ENCODE measurements at regions not wholly inside any gene's neighbourhood (a gene's known extent, or its start where the extent isn't known, plus 50 kb on each side); places are given as distances from the start of the nearest gene placed in this dataset.
A peak's percentile ranks its signal among the peaks of the same experiment; 100 is the strongest.

- DNase-seq (ENCODE audit: low read depth, low spot score): no peak
Observed at GRCh38 chr1:95427525-95427924, 193.5 kb downstream of the RWDD3 start.

GRCh38 chr1:95431235-95431634, 197.2 kb downstream of the RWDD3 start:
- no peak for DNase-seq (ENCODE audit: low read depth, low spot score)

- no peak for DNase-seq (ENCODE audit: low read depth, low spot score)
Observed at GRCh38 chr1:95435611-95436010, 201.6 kb downstream of the RWDD3 start.

GRCh38 chr1:95437011-95437410, 203.0 kb downstream of the RWDD3 start:
- DNase-seq (ENCODE audit: low read depth, low spot score): no peak

- no peak for DNase-seq (ENCODE audit: low read depth, low spot score)
Observed at GRCh38 chr1:95437781-95438180, 203.8 kb downstream of the RWDD3 start.

- no peak for DNase-seq (ENCODE audit: low read depth, low spot score)
Observed at GRCh38 chr1:95438218-95438948, 204.4 kb downstream of the RWDD3 start.

- DNase-seq (ENCODE audit: low read depth, low spot score): no peak
Observed at GRCh38 chr1:95440511-95440910, 206.5 kb downstream of the RWDD3 start.

- no peak for DNase-seq (ENCODE audit: low read depth, low spot score)
Observed at GRCh38 chr1:95449516-95449915, 215.5 kb downstream of the RWDD3 start.

- peak; percentile 15 for DNase-seq (ENCODE audit: low read depth, low spot score)
Observed at GRCh38 chr1:95451054-95451453, 217.0 kb downstream of the RWDD3 start.

- DNase-seq (ENCODE audit: low read depth, low spot score): no peak
Observed at GRCh38 chr1:95451904-95452303, 217.9 kb downstream of the RWDD3 start.

- no peak for DNase-seq (ENCODE audit: low read depth, low spot score)
Observed at GRCh38 chr1:95453053-95453452, 219.0 kb downstream of the RWDD3 start.

- DNase-seq (ENCODE audit: low read depth, low spot score): no peak
Observed at GRCh38 chr1:95467036-95467435, 233.0 kb downstream of the RWDD3 start.

- DNase-seq (ENCODE audit: low read depth, low spot score): no peak
Observed at GRCh38 chr1:95475686-95476457, 241.9 kb downstream of the RWDD3 start.

- DNase-seq (ENCODE audit: low read depth, low spot score): no peak
Observed at GRCh38 chr1:95496307-95496706, 262.3 kb downstream of the RWDD3 start.

GRCh38 chr1:95496773-95497172, 262.8 kb downstream of the RWDD3 start:
- DNase-seq (ENCODE audit: low read depth, low spot score): peak; percentile 9

- DNase-seq (ENCODE audit: low read depth, low spot score): no peak
Observed at GRCh38 chr1:95497566-95497965, 263.6 kb downstream of the RWDD3 start.

- DNase-seq (ENCODE audit: low read depth, low spot score): no peak
Observed at GRCh38 chr1:95503278-95504030, 269.4 kb downstream of the RWDD3 start.

- no peak for DNase-seq (ENCODE audit: low read depth, low spot score)
Observed at GRCh38 chr1:95504321-95504720, 270.3 kb downstream of the RWDD3 start.

GRCh38 chr1:95506736-95507414, 272.9 kb downstream of the RWDD3 start:
- no peak for DNase-seq (ENCODE audit: low read depth, low spot score)

GRCh38 chr1:95509989-95510388, 276.0 kb downstream of the RWDD3 start:
- no peak for DNase-seq (ENCODE audit: low read depth, low spot score)

GRCh38 chr1:95512925-95513324, 278.9 kb downstream of the RWDD3 start:
- no peak for DNase-seq (ENCODE audit: low read depth, low spot score)

GRCh38 chr1:95517506-95517905, 283.5 kb downstream of the RWDD3 start:
- no peak for DNase-seq (ENCODE audit: low read depth, low spot score)
